HEK293 (cell line): ENCODE measurements at regions not wholly inside any gene's neighbourhood (a gene's known extent, or its start where the extent isn't known, plus 50 kb on each side); places are given as distances from the start of the nearest gene placed in this dataset.

ENCODE experiments used
- CTCF ChIA-PET: fragments of 350-600 bp; formaldehyde crosslinking; extraction: SDS; loops from one replicate; lab custom pipeline; 2021; ENCODE audit warnings: antibody characterized with exemption; lab: Yijun Ruan, JAX
- POLR2A ChIA-PET: fragments of 300-600 bp; formaldehyde crosslinking; extraction: SDS; loops from one replicate; lab custom pipeline; 2020; ENCODE audit warnings: antibody characterized with exemption, inconsistent platforms; lab: Yijun Ruan, JAX
- H3K27ac ChIP-seq: fragments of 200-500 bp; sonication (Bioruptor generic); 2 replicates; pipeline ENCODE4 v1.5.1; 2014; ENCODE audit warnings: low read depth, low read length, control low read depth, inconsistent platforms; ENCODE audit errors: extremely low read depth
- H3K36me3 ChIP-seq, 2 experiments: fragments of 200-500 bp in 1 of 2; sonication (Bioruptor generic) in 1 of 2; 1 replicate in 1 of 2; 2 replicates in 1 of 2; pipeline ENCODE4 v1.5.1; 2014 to 2017; ENCODE audit warnings: inconsistent platforms in 2 of 2, low read length in 2 of 2; ENCODE audit not compliant: control insufficient read depth in 2 of 2, insufficient read depth in 1 of 2
- H3K4me1 ChIP-seq: fragments of 200-500 bp; sonication (Bioruptor generic); 2 replicates; pipeline ENCODE4 v1.5.1; 2014; ENCODE audit warnings: mild to moderate bottlenecking, low read length, inconsistent platforms; ENCODE audit not compliant: control insufficient read depth, insufficient read depth
- H3K4me3 ChIP-seq: 2 replicates; pipeline ENCODE4 v1.5.1; 2011; ENCODE audit warnings: low read depth, mild to moderate bottlenecking, control low read depth, low read length, moderate library complexity
- H3K9me3 ChIP-seq: fragments of 200-500 bp; sonication (Bioruptor generic); 2 replicates; pipeline ENCODE4 v1.5.1; 2014; ENCODE audit warnings: low read depth, low read length, inconsistent platforms; ENCODE audit not compliant: control insufficient read depth, insufficient read depth
- GFI1B ChIP-seq: fragments of 450-650 bp; formaldehyde crosslinking; IDR thresholded peaks from 2 replicates; pipeline ENCODE4 v1.5.1; 2016; ENCODE audit warnings: missing biosample characterization, missing genetic modification characterization
- GLI2 ChIP-seq: fragments of 450-650 bp; formaldehyde crosslinking; IDR thresholded peaks from 2 replicates; pipeline ENCODE4; 2017; ENCODE audit warnings: missing biosample characterization, missing genetic modification characterization, low read depth, borderline replicate concordance
- PBX3 ChIP-seq: sonication (generic); formaldehyde crosslinking; IDR thresholded peaks from 2 replicates; pipeline ENCODE4 v1.8.1; 2022; ENCODE audit warnings: mild to moderate bottlenecking, moderate library complexity, missing genetic modification reagents
- REPIN1 ChIP-seq: fragments of 450-650 bp; formaldehyde crosslinking; IDR thresholded peaks from 2 replicates; pipeline ENCODE4 v1.5.1; 2017; ENCODE audit warnings: missing biosample characterization, missing genetic modification characterization, low read depth
- REST ChIP-seq: fragments of 450-650 bp; formaldehyde crosslinking; IDR thresholded peaks from 2 replicates; pipeline ENCODE4 v1.5.1; 2016; ENCODE audit warnings: missing biosample characterization, missing genetic modification characterization
- ZBTB11 ChIP-seq: fragments of 450-650 bp; formaldehyde crosslinking; conservative IDR thresholded peaks from 2 replicates; pipeline ENCODE4 v1.5.1; 2016; ENCODE audit warnings: low read depth, missing biosample characterization, missing genetic modification characterization
- ZIC2 ChIP-seq: fragments of 450-650 bp; formaldehyde crosslinking; IDR thresholded peaks from 2 replicates; pipeline ENCODE4 v1.5.1; 2016; ENCODE audit warnings: missing biosample characterization, missing genetic modification characterization
- ZNF114 ChIP-seq: fragments of 450-650 bp; formaldehyde crosslinking; IDR thresholded peaks from 2 replicates; pipeline ENCODE4 v1.5.0; 2017; ENCODE audit warnings: missing biosample characterization, missing genetic modification characterization
- ZNF132 ChIP-seq: fragments of 450-650 bp; formaldehyde crosslinking; IDR thresholded peaks from 2 replicates; pipeline ENCODE4 v1.5.1; 2017; ENCODE audit warnings: missing biosample characterization, missing genetic modification characterization, borderline replicate concordance
- ZNF157 ChIP-seq: fragments of 450-650 bp; formaldehyde crosslinking; IDR thresholded peaks from 2 replicates; pipeline ENCODE4 v1.5.1; 2016; ENCODE audit warnings: missing biosample characterization, missing genetic modification characterization
- ZNF2 ChIP-seq: fragments of 450-650 bp; formaldehyde crosslinking; IDR thresholded peaks from 2 replicates; pipeline ENCODE4 v1.5.1; 2016; ENCODE audit warnings: missing biosample characterization, missing genetic modification characterization
- ZNF248 ChIP-seq: fragments of 450-650 bp; formaldehyde crosslinking; IDR thresholded peaks from 2 replicates; pipeline ENCODE4 v1.5.1; 2017; ENCODE audit warnings: missing biosample characterization, missing genetic modification characterization
- ZNF274 ChIP-seq, 2 experiments: fragments of 200-500 bp in 1 of 2; fragments of 450-650 bp in 1 of 2; sonication (Bioruptor generic) in 1 of 2; formaldehyde crosslinking in 1 of 2; IDR thresholded peaks; 2 replicates each; pipeline versions ENCODE4 v1.5.1 to v1.6.1; 2014 to 2016; ENCODE audit warnings: borderline replicate concordance in 1 of 2, inconsistent platforms in 1 of 2, low read length in 1 of 2, missing biosample characterization in 1 of 2, missing genetic modification characterization in 1 of 2
- ZNF324 ChIP-seq: fragments of 450-650 bp; formaldehyde crosslinking; IDR thresholded peaks from 2 replicates; pipeline ENCODE4 v1.5.1; 2016; ENCODE audit warnings: missing biosample characterization, missing genetic modification characterization
- ZNF335 ChIP-seq: fragments of 450-650 bp; formaldehyde crosslinking; conservative IDR thresholded peaks from 2 replicates; pipeline ENCODE4 v1.5.1; 2016; ENCODE audit warnings: missing biosample characterization, missing genetic modification characterization
- ZNF623 ChIP-seq: fragments of 450-650 bp; formaldehyde crosslinking; IDR thresholded peaks from 2 replicates; pipeline ENCODE4 v1.5.1; 2016; ENCODE audit warnings: missing biosample characterization, missing genetic modification characterization
- ZNF830 ChIP-seq: fragments of 450-650 bp; IDR thresholded peaks from 2 replicates; pipeline ENCODE4 v1.5.0; 2018; ENCODE audit warnings: missing biosample characterization, missing genetic modification characterization, low read depth, mild to moderate bottlenecking, moderate library complexity
- ZSCAN5A ChIP-seq: fragments of 450-650 bp; formaldehyde crosslinking; IDR thresholded peaks from 2 replicates; pipeline ENCODE4 v1.5.1; 2016; ENCODE audit warnings: missing biosample characterization, missing genetic modification characterization
- ZXDB ChIP-seq: fragments of 450-650 bp; formaldehyde crosslinking; IDR thresholded peaks from 2 replicates; pipeline ENCODE4 v1.5.1; 2016; ENCODE audit warnings: missing biosample characterization, missing genetic modification characterization
- TF ChIP-seq, protein P1 (sequence below): fragments of 450-650 bp; formaldehyde crosslinking; conservative IDR thresholded peaks from 2 replicates; pipeline ENCODE4 v1.5.1; 2016; ENCODE audit warnings: low read depth, missing biosample characterization, missing genetic modification characterization
- TF ChIP-seq, protein P2 (sequence below): fragments of 450-650 bp; formaldehyde crosslinking; optimal IDR thresholded peaks from 2 replicates; pipeline ENCODE3; 2016; ENCODE audit warnings: missing biosample characterization, mild to moderate bottlenecking, missing genetic modification characterization

GRCh38 chr4:144579411-144580030 is 66.4 kb upstream of the HHIP start (continued):
- TF ChIP-seq, protein P1, sequence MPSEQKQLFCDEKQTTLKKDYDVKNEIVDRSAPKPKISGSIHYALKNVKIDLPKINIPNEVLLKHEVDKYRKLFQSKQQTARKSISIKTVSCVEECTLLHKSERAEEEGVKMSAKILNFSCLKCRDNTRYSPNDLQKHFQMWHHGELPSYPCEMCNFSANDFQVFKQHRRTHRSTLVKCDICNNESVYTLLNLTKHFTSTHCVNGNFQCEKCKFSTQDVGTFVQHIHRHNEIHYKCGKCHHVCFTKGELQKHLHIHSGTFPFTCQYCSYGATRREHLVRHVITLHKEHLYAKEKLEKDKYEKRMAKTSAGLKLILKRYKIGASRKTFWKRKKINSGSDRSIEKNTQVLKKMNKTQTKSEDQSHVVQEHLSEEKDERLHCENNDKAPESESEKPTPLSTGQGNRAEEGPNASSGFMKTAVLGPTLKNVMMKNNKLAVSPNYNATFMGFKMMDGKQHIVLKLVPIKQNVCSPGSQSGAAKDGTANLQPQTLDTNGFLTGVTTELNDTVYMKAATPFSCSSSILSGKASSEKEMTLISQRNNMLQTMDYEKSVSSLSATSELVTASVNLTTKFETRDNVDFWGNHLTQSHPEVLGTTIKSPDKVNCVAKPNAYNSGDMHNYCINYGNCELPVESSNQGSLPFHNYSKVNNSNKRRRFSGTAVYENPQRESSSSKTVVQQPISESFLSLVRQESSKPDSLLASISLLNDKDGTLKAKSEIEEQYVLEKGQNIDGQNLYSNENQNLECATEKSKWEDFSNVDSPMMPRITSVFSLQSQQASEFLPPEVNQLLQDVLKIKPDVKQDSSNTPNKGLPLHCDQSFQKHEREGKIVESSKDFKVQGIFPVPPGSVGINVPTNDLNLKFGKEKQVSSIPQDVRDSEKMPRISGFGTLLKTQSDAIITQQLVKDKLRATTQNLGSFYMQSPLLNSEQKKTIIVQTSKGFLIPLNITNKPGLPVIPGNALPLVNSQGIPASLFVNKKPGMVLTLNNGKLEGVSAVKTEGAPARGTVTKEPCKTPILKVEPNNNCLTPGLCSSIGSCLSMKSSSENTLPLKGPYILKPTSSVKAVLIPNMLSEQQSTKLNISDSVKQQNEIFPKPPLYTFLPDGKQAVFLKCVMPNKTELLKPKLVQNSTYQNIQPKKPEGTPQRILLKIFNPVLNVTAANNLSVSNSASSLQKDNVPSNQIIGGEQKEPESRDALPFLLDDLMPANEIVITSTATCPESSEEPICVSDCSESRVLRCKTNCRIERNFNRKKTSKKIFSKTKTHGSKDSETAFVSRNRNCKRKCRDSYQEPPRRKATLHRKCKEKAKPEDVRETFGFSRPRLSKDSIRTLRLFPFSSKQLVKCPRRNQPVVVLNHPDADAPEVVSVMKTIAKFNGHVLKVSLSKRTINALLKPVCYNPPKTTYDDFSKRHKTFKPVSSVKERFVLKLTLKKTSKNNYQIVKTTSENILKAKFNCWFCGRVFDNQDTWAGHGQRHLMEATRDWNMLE, result no peak
- TF ChIP-seq ZNF324 (tag by site-specific recombination) (no peak), ZBTB11 (no peak), GLI2 (tag by site-specific recombination) (no peak), ZIC2 (tag by site-specific recombination) (no peak), ZNF157 (tag by site-specific recombination) (no peak), ZXDB (tag by site-specific recombination) (no peak), REST (tag by site-specific recombination) (no peak), ZNF335 (tag by site-specific recombination) (no peak), ZNF830 (tag by site-specific recombination) (no peak), ZNF114 (tag by site-specific recombination) (no peak)
- TF ChIP-seq, protein P2, sequence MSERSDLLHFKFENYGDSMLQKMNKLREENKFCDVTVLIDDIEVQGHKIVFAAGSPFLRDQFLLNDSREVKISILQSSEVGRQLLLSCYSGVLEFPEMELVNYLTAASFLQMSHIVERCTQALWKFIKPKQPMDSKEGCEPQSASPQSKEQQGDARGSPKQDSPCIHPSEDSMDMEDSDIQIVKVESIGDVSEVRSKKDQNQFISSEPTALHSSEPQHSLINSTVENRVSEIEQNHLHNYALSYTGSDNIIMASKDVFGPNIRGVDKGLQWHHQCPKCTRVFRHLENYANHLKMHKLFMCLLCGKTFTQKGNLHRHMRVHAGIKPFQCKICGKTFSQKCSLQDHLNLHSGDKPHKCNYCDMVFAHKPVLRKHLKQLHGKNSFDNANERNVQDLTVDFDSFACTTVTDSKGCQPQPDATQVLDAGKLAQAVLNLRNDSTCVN (tag by site-specific recombination), result no peak

GRCh38 chr4:144580430-144580829 is 65.5 kb upstream of the HHIP start:
- H3K9me3 ChIP-seq, result no peaks in the 10 kb centered on the region
- no peaks in the 10 kb centered on the region for H3K4me1 ChIP-seq
- H3K4me3 ChIP-seq, result no peak overlapping the region
- ChIA-PET CTCF (no interaction called here), POLR2A (no interaction called here)
- H3K27ac ChIP-seq, result no peak overlapping the region
- H3K36me3 ChIP-seq, result no peaks in the 10 kb centered on the region
- TF ChIP-seq ZNF248 (tag by site-specific recombination) (no peak), ZNF623 (no peak), GFI1B (no peak), ZSCAN5A (tag by site-specific recombination) (no peak), REPIN1 (tag by site-specific recombination) (no peak), ZNF274 (IDR thresholded peaks at IDR 0.05; ENCODE audit: low read length) (no peak), ZNF274 (tag by site-specific recombination; IDR thresholded peaks at IDR 0.05; ENCODE audit: borderline replicate concordance) (no peak), PBX3 (CRISPR knock-in tag) (no peak), ZNF2 (tag by site-specific recombination) (no peak), ZNF132 (tag by site-specific recombination) (no peak)
